IPS-18c (cell line): ENCODE measurements at regions not wholly inside any gene's neighbourhood (a gene's known extent, or its start where the extent isn't known, plus 50 kb on each side); places are given as distances from the start of the nearest gene placed in this dataset.
"Not testable (repeated sequence)": the region's sequence is repeated elsewhere in the genome, so short reads cannot be mapped to it uniquely, and the experiment has no call there.

ENCODE experiments used
- H3K4me3 ChIP-seq: 2 replicates; pipeline ENCODE4 v1.7.0; 2013; ENCODE audit warnings: low read depth, mild to moderate bottlenecking, low read length, moderate library complexity; ENCODE audit not compliant: insufficient read depth
- H3K9me3 ChIP-seq: one replicate; pipeline ENCODE4 v1.6.1; 2013; ENCODE audit warnings: mild to moderate bottlenecking, low read length, moderate library complexity; ENCODE audit not compliant: control insufficient read depth, insufficient read depth

DNA sequence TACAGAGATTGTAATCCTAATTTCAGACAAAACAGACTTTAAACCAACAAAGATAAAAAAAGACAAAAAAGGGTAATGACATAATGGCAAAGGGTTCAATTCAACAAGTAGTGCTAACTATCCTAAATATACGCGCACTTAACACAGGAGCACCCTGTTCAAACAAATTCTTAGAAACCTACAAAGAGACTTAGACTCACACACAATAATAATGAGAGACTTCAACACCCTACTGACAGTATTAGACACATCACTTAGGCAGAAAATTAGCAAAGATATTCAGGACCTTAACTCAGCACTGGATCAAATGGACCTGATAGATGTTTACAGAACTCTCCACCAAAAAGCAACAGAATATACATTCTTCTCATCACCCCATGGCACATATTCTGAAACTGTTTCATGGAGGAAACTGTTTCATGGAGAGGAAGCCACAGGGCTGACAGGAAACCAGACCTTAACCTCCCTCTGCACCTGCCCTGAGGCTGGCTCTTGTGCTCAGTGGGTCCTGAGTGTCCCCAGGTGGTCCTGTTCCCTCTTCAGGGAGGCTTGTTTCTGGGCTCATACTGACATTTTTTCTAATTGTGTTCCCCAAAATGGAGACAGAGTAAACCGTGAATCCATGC lies 54.7 kb downstream of the OR4M2 start:
- not testable (repeated sequence) for H3K4me3 ChIP-seq, H3K9me3 ChIP-seq

DNA sequence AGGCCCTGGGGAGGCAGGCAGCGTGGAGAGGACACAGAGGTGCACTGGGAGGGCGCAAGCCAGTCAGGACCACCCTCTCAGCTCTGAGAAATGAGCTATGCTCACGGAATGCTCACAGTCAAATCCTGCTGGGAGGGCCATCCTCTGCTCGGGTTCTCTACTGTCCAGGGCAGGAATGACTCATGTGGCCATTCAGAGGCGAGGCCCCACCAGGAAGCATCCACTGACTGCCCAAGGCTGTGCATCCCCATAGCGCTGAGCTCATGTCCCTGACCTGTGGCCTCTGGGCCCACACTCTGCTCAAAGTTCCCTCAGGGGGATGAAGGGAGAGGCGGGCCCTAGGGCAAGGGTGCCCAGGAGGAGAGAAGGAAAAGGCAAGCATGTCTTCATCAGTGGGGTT lies 57.2 kb downstream of the OR4M2 start:
- not testable (repeated sequence) for H3K4me3 ChIP-seq

DNA sequence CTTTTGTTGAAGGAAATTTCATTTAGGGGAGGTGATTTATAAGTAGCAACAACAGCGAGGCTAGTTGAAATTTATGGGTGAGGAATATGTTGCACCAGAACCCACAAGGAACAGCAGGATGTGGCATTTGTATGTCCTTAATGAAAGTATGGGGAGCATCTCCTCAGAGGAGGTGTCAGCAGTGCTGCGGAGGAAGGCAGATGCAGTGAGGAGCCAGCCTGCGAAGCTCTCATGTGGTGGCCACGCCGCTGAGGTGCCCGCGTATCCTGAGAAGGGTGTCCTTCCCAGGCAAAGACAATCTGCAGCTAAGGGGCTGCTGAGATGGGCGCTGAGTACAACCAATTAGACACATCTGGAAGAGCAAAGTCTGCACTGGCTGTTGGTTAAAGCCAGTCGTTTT lies 60.8 kb downstream of the OR4M2 start:
- H3K4me3 ChIP-seq, H3K9me3 ChIP-seq: not testable (repeated sequence)

More for the DNA sequence above, 57.2 kb downstream of the OR4M2 start:
- H3K9me3 ChIP-seq, result not testable (repeated sequence)

DNA sequence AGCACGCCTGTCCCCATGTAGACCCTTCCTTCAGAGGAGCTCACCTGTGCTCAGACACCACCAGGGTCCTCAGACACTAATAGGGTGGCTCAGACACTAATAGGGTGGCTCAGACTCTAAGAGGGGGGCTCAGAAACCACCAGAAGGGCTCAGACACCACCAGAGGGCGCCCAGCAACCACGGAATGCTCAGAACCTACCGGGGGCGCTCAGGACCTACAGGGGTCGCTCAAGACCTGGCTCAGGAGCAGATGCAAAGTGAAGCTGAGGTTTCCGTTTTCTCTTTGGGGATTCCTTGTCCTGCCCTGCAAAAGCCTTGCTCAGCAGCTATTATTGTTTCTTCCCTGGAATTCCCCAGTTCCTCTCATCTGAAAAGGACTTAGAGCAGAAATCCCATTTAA lies 67.8 kb downstream of the OR4M2 start:
- H3K9me3 ChIP-seq, H3K4me3 ChIP-seq: not testable (repeated sequence)

DNA sequence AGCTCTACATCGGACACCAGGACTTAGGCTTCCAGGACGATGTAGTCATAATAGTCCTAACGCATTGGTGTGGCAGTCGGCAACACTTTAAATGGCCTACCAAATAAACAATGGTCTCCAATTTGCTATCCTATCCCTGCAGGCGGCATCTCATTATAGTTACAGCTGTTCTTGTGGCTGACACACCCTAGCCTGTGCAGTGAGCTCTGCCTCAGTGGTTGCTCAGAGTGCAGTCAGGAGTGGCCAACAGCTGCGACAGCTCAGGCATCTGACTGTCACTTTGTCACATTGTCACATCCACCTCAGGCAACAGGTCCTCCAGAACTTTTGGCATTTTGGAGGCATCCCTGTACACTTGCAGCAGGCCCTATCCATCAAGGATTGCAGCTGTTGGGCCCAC lies 77.9 kb downstream of the OR4M2 start:
- H3K9me3 ChIP-seq, H3K4me3 ChIP-seq: not testable (repeated sequence)

DNA sequence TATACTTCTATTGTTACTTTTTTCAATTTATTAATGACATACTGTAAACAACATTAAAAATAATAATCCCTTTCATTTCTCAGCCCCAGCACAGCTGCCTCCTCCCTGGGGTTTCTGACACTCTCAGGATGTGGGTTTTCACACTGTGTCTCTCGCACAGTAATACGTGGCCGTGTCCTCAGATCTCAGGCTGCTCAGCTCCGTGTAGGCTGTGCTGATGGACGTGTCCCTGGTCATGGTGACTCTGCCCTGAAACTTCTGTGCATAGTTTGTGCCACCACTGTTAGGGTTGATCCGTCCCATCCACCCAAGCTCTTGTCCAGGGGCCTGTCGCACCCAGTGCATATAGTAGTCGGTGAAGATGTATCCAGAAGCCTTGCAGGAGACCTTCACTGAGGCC lies 80.0 kb downstream of the OR4M2 start:
- not testable (repeated sequence) for H3K9me3 ChIP-seq, H3K4me3 ChIP-seq

DNA sequence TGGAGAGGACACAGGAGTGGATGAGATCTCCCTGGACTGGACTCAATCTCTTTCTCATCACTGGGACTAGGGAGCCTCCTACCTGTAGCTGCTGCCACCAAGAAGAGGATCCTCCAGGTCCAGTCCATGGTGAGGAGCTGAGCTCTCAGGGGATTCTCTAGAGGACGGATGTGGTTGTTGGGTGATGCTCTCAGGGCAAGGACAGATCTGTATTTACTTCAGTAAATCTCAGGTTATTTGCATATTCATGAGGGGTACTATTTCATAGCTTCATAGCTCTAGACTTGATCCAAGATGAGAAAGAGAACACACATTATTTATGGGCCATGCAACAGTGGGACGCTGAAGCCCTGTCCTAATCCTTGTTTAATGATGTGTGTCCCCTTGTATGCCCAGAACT lies 80.4 kb downstream of the OR4M2 start:
- H3K4me3 ChIP-seq, H3K9me3 ChIP-seq: not testable (repeated sequence)

DNA sequence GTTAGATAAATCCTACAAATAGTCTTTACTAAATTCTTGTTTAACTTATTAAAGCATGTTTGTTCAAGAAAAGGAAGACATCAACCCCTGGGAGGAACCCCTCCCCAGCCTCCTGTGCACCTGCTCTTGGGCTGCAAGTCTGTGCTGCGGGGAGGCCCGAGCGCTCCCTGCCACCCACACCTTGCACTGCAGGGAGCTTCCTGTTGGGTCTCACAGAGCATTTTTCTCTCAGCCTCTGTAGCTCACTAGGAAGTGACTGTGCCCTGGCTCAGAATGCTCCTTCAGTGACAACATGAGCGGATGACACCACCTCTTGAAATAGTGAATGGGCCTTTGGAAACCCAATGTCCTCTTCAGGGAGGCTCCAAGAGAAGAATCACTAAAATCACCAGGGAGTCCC lies 81.1 kb downstream of the OR4M2 start:
- not testable (repeated sequence) for H3K4me3 ChIP-seq

DNA sequence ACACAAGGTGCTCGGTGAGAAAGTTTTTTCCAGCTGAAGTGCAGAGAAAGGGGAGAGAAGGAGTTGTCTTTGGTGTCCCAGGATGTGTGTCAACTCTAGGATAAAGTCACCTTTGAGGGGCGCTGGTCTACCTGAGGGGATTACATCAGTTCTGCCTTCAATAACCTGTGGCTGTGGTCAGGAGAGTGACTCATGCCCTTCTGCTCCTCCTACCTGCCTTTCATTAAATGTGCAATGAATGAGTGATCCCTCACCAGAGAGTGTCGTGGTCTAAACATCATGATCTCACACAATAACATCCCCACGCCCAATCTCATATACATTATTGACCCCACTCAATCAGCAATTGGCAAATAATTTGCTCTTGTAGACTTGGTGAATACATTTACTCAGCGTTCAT lies 83.4 kb downstream of the OR4M2 start:
- H3K4me3 ChIP-seq, H3K9me3 ChIP-seq: not testable (repeated sequence)

More for the DNA sequence above, 81.1 kb downstream of the OR4M2 start:
- H3K9me3 ChIP-seq, result not testable (repeated sequence)

DNA sequence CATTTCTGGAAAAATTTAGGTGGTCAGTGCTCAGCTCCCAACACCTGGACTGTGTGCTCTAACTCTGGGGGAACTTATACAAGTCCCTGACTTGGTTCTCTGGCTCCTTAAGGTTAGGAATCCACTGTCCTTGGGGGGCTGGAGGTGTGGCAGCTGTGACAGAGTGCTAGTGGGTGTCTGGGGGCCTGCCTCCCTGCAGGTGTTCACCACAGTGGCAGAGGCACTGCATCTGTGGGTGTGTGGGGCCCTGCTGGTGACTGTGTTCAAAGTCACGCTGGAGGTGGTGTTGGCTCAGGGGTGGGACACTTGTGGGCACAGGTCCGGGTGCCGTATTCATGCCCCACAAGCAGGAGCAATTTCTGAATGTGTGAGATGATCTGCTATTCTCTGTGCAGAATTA lies 87.2 kb downstream of the OR4M2 start:
- H3K4me3 ChIP-seq, H3K9me3 ChIP-seq: not testable (repeated sequence)

DNA sequence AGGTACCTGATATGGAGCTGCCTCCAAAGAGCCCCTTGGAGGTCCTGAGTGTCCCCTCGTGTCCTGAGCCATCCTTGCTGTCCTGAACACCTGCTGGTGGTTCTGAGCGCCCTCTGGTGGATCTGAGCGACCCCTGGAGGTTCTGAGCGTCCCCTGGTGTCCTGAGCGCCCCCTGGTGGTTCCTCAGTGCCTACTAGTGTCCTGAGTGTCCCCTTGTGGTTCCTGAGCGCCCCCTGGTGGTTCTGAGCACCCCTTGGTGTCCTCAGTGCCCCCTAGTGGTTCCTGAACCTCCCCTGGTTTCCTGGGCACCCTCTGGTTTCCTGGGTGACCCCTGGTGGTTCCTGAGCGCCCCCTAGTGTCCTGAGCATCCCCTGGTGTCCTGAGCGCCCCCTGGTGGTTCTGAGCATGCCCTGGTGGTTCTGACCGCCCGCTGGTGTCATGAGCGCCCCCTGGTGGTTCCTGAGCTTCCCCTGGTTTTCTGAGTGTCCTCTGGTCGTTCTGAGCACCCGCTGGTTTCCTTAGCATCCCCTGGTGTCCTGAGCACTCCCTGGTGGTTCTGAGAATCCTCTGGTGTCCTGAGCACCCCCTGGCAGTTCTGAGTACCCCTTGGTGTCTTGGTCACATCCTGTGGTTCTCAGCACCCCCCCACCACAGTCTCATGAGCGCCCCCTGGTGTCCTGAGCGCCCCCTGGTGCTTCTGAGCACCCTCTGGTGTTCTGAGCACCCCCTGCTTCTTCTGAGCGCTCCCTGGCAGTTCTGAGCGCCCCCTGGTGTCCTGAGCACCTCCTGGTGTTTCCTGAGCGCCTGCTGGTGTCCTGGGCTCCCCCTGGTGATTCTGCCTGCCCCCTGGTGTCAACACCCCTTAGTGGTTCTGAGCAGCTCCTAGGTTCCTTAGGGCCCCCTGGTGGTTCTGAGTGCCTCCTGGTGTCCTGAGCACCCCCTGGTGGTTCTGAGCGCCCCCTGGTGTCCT lies 93.0 kb downstream of the OR4M2 start:
- H3K4me3 ChIP-seq, H3K9me3 ChIP-seq: not testable (repeated sequence)

DNA sequence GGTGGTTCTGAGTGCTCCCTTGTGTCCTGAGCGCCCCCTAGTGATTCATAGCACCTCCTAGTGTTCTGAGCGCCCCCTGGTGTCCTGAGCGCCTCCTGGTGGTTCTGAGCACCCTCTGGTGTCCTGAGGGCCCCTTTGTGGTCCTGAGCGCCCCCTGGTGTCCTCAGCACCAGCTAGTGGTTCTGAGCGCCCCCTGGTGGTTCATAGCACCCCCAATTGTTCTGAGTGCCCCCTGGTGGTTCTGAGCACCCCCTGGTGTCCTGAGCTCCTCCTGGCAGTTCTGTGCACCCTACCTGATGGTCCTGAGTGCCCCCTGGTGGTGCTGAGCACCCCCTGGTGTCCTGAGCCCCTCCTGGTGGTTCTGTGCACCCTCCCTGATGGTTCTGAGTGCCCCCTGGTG lies 93.8 kb downstream of the OR4M2 start:
- not testable (repeated sequence) for H3K4me3 ChIP-seq

DNA sequence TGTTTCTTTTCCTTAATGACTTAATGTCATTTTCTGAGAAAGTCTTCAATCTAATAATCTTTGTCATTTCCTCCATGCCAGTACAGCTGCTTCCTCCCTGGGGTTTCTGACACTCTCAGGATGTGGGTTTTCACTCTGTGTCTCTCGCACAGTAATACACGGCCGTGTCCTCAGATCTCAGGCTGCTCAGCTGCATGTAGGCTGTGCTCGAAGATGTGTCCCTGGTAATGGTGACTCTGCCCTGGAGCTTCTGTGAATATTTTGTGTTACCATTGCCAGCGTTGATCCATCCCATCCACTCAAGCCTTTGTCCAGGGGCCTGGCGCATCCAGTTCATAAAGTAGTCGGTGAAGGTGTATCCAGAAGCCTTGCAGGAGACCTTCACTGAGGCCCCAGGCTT lies 97.6 kb downstream of the OR4M2 start:
- not testable (repeated sequence) for H3K9me3 ChIP-seq

More for the DNA sequence above, 93.8 kb downstream of the OR4M2 start:
- H3K9me3 ChIP-seq, result not testable (repeated sequence)

DNA sequence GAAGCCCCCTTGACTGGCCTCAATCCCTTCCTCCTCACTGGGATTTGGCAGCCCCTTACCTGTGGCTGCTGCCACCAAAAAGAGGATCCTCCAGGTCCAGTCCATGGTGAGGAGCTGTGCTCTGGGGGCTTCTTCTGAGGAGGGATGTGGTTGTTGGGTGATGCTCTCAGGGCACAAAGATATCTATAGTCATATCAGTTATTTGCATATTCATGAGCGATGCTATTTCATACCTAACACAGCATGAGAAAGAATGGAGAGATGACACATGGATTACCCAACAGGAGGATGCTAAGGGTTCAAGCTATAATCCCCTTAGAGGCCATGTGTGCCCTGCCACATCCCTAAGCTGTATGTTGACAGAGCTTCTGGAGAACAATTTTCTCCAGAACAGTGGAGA lies 98.1 kb downstream of the OR4M2 start:
- not testable (repeated sequence) for H3K9me3 ChIP-seq, H3K4me3 ChIP-seq

More for the DNA sequence above, 97.6 kb downstream of the OR4M2 start:
- H3K4me3 ChIP-seq, result not testable (repeated sequence)

DNA sequence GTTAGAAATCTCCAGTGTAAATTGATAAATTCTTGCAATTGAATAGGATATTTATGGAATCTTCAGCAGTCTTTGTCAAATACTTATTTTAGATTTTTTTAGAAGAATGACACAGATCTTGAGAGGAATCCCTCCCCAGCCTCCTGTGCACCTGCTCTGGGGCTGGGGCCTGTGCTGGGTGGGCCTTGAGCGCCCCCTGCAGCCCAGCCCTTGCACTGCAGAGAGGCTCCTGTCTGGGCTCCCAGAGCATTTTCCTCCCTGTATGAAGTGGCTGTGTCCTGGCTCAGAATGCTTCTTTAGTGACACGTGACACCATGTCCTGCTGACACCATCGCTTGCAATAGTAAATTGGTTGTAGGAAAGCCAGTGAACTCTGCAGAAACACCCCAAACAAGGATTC lies 98.7 kb downstream of the OR4M2 start:
- not testable (repeated sequence) for H3K4me3 ChIP-seq, H3K9me3 ChIP-seq

DNA sequence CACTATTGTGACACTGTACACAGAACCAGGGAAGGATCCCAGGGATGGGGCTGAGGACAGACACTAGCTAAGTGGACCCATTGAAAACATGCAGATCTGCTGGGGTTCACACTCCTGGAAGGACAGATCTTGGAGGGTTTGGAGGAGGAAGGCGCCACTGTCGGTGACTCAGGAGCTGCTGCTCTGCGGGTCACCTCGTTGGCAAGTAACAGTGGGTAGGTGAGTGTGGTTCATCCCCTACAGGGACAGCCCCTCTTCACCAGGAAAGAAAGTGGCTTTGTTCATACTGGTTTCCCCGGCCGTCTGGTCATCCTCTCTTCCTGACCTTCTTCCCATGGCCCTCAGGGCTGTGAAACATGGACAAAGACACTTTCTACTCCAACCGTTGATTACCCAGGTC lies 100.3 kb downstream of the OR4M2 start:
- not testable (repeated sequence) for H3K9me3 ChIP-seq, H3K4me3 ChIP-seq

DNA sequence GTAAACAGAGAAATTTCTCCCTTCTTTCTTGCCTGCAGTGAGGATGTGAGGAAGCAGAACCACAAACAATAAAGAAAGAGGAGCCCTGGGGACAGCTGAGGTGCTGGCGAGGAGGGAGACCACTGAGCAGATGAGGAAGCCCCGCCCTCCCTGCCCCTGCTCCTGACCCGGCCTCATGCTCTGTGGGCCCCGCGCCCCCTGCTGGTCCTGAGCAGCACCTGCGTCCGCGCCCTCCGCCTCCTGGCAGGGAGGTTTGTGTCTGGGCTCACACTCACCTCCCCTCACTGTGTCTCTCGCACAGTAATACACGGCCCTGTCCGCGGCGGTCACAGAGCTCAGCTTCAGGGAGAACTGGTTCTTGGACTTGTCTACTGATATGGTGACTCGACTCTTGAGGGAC lies 104.4 kb downstream of the OR4M2 start:
- H3K4me3 ChIP-seq, H3K9me3 ChIP-seq: not testable (repeated sequence)

DNA sequence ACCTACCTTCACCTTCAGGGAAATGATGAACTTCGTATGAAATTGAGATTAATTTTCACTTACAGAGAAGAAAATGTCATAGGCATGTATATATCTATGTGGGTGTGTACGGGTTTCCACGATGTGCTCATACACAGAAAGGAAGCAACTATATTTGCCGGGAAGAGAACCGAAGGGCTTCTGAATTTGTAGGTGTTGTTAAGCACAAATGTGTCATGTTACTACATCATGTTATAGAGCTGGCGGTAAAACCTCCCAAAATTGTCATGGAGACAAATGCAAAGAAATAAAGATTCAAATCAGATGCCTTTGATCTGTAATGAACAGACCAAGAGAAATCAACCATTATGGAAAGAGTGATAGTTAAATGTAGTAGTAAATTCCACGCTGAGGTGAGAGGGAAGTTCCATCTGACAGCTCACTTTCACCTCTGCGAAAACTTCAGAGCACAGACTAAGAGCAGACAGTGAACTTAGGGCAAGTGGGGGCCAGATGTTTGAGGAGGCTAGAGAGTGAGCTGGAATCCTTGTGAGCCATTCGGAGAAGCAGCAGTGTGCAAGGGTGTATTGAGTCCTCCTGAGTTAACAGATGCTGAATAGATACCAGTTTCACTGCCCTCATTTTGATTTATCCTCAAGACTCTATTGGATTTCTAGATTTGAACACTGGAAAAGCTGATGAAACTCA lies 106.7 kb downstream of the OR4M2 start:
- not testable (repeated sequence) for H3K9me3 ChIP-seq, H3K4me3 ChIP-seq
